Pons (tissue), 1 donor: ENCODE measurements at regions not wholly inside any gene's neighbourhood (a gene's known extent, or its start where the extent isn't known, plus 50 kb on each side); places are given as distances from the start of the nearest gene placed in this dataset.
A peak's percentile ranks its signal among the peaks of the same experiment; 100 is the strongest.
"Not testable (repeated sequence)": the region's sequence is repeated elsewhere in the genome, so short reads cannot be mapped to it uniquely, and the experiment has no call there.

Experiments used
- DNase-seq: peaks from one replicate; pipeline ENCODE4 v3.0.0-alpha.2; 2016; ENCODE audit warnings: low spot score

GRCh38 chr2:144670080-144670479, 150.2 kb upstream of the ZEB2 start:
- no peak for DNase-seq

DNA sequence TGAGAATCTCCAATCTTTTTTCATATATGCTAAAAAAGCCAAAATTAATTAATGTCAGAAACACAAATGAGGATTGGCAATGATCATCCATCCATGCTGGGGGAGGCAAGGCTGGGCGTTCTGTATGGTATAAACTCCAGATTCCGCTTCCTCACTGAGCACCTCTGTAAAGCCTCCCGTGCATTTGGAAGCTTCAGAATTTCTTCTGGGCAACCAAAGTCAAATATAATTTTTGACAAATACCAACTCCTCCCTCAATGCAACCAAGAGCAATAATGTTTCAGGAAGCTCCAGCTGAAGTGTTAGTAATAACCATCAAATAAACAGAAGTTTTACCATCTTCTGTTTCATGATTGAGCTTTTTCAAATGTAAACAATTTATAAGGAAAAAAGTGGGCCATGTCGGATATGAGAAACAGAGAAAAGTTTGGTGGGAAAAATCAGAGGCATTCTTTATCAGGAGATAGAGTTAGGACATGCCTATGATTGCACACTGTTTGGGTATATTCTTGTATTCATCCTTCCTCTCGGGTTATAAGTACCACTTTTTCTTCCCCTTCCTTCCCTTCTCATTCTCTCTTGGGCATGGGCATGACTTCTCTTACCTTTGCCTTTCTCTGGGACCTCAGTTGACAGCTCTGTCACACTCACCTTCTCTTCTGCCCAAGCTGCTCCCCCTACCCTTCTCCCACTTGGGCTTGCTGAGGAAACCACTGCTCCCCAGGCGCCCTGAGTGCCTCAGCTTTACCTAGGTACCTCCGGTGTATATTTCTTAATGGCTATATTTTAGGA, 149.5 kb upstream of the ZEB2 start:
- DNase-seq = no peak

GRCh38 chr2:144668493-144669110, 148.7 kb upstream of the ZEB2 start:
- no peak for DNase-seq

- no peak for DNase-seq
These were observed 146.1 kb upstream of the ZEB2 start for GRCh38 chr2:144666032-144666431.

DNA sequence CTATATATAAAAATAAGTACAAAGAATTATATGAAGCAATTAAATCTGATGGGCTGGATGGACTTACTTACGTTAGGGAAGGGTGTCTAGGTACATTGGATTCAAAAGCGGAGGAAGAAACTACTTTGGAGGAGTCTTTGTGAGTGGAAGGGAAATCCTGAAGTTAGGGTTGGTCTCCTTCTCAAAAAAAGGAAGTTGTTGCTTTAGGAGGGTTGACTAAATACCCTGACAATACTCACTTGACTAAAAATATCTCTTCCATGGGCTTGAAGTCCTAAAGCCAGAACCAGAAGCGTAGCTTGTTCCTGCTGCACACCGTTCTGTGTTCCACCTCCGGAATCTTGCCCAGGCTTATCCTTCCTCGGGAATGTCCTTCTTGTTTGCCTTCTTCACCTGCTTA, 143.3 kb upstream of the ZEB2 start:
- DNase-seq = peak; percentile 53

- peak; percentile 66 for DNase-seq
These were observed 140.8 kb upstream of the ZEB2 start for GRCh38 chr2:144660518-144661316.

DNA sequence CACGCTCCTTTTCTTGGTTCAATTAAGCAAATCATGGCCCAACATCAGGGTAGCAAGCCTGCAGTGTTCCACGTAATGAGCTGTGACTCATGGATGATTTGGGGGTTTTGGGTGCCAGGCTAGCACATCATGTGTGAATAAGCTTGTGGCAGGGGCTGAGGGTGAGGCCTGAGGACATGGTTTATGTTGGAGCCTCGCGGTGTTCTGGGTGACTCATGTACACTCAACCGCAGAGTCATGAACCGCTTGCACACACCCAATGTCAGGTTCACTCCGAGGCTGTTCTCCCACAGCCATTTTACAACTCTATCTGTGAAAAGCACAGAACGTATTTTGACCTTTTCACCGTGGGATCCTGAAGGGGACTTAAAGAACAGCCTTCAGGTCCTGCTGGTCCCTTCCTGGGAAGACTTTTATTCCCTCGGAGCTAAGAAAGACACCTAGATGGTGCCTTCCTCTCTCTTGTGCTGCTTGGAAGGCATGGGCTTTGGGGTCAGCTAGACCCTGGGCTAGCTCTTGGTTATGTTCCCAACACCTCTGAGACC, 139.9 kb upstream of the ZEB2 start:
- no peak for DNase-seq

- DNase-seq = no peak
These were observed 134.6 kb upstream of the ZEB2 start for GRCh38 chr2:144654523-144654922.

GRCh38 chr2:144650907-144651306, 131.0 kb upstream of the ZEB2 start:
- no peak for DNase-seq

- DNase-seq = no peak
These were observed 129.0 kb upstream of the ZEB2 start for GRCh38 chr2:144648837-144649465.

GRCh38 chr2:144645083-144645778, 125.3 kb upstream of the ZEB2 start:
- DNase-seq = no peak

GRCh38 chr2:144644549-144644948, 124.6 kb upstream of the ZEB2 start:
- DNase-seq = no peak

GRCh38 chr2:144643537-144644336, 123.8 kb upstream of the ZEB2 start:
- no peak for DNase-seq

DNA sequence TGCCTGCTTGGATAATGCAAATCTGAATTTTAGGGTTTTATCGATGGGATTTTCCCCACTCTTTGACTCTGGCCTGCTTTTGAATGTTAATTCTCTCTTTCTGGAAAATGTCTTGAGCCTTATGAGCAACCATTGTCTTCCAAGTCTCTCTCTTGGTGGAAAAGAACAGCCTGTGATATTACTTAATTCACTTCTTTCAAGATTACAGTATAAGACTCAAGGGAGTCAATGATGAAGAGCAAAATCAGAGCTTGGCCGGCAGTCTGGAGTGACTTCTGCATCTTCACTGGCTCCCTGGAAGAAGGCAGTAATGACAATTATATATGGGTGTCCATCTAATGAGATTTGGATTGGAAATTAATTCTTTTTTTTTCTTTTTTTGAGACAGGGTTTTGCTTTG, 122.9 kb upstream of the ZEB2 start:
- DNase-seq = no peak

DNA sequence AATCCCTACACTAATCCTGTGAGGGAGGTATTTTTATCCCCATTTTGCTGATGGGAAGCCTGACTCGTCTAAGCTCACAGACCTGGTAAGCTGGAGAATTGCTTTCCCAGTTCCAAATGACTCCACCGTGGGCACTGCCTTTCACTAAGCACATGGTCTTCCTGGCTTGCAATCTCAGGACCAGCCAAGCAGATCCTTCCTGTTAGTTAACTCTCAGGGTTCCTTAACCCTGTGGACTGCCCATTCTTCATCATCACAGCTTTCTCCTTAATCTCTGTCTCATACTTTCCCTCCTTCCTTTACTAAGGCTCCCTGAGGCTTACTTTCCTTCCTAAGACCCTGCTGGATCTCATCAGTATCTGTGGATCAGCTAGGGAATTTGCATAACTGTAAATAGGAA, 122.2 kb upstream of the ZEB2 start:
- DNase-seq = no peak

GRCh38 chr2:144638250-144638649, 118.3 kb upstream of the ZEB2 start:
- DNase-seq = not testable (repeated sequence)

DNA sequence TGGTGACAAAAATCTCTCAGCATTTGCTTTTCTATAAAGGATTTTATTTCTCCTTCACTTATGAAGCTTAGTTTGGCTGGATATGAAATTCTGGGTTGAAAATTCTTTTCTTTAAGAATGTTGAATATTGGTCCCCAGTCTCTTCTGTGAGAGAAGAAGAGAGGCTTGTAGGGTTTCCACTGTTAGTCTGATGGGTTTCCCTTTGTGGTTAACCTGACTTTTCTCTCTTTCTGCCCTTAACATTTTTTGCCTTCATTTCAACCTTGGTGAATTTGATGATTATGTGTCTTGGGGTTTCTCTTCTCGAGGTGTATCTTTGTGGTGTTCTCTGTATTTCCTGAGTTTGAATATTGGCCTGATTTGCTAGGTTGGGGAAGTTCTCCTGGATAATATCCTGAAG, 116.9 kb upstream of the ZEB2 start:
- DNase-seq = not testable (repeated sequence)

DNA sequence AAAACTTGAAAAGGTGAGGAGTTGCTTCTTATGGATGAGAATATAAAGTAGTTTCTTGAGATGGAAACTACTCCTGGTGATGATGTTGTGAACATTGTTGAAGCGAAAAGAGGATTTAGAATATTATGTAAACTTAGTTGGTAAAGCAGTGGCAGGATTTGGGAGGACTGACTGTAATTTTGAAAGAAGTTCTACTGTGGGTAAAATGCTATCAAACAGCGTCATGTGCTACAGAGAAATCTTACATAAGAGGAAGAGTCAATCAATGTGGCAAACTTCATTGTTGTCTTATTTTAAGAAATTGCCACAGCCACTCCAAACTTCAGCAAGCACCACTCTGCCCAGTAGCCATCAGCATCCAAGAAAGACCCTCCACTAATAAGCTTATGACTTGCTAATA, 112.9 kb upstream of the ZEB2 start:
- no peak for DNase-seq

- DNase-seq = no peak
These were observed 111.7 kb upstream of the ZEB2 start for GRCh38 chr2:144631636-144632035.

GRCh38 chr2:144630459-144631215, 110.7 kb upstream of the ZEB2 start:
- DNase-seq = no peak
